ENCODE measurements at regions not wholly inside any gene's neighbourhood (a gene's known extent, or its start where the extent isn't known, plus 50 kb on each side); places are given as distances from the start of the nearest gene placed in this dataset.

- TF ChIP-seq EP300 (IDR thresholded peaks at IDR 0.05): no peak
- no peak for TF ChIP-seq CTCF (IDR thresholded peaks at IDR 0.05)
- TF ChIP-seq POLR2A (IDR thresholded peaks at IDR 0.05): no peak
These were observed 139.5 kb downstream of the TMEM121 start for GRCh38 chr14:105665951-105666277.
